Stimulated activated CD4-positive, alpha-beta T cell treated with anti-CD3 and anti-CD28 coated beads, Interleukin-15, amount 100 ng/mL, for 48 hours (primary cell): ENCODE measurements at regions not wholly inside any gene's neighbourhood (a gene's known extent, or its start where the extent isn't known, plus 50 kb on each side); places are given as distances from the start of the nearest gene placed in this dataset.
A peak's percentile ranks its signal among the peaks of the same experiment; 100 is the strongest.
"Not testable (repeated sequence)": the region's sequence is repeated elsewhere in the genome, so short reads cannot be mapped to it uniquely, and the experiment has no call there.

Experiments used
- DNase-seq, 2 donors: peaks; one replicate each; pipeline ENCODE4 v3.0.0-alpha.2; 2020; ENCODE audit warnings: low read depth in 2 of 2

DNA sequence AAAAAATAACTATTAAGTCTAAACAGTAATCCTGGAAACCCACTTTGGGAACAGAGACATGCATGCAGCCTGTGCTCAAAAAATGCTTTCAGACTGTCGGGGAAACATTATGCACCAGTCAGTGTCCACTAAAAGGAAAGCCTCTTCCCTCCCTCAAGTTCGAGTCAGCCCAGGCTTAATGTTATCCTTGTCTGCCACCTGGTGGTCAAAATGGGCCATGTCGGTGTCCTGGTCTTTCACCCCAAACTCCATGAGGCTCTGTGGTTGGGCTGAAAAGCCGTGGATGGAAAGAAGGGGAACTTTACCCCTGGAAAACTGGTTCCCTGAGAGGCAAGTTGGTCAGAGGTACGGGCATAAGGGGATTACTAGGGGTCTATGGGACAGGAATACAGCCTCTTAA is 88.4 kb upstream of the ZNF492 start:
- DNase-seq = peak in 1 of 2 donors; percentile 25

DNA sequence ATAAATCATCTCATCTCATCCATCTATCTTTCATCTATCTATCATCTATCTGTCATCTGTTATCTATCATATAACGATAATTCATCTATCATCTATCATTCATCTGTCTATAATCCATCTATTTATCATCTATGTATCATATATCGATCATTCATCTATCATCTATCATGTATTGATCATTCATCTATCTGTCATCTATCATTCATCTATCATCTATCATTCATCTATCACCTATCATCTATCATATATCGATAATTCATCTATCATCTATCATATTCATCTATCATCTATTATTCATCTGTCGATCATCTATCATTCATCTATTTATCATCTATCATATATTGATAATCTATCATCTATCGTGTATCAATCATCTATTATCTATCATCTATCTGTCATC is 100.4 kb upstream of the ZNF492 start:
- no peak for DNase-seq

DNA sequence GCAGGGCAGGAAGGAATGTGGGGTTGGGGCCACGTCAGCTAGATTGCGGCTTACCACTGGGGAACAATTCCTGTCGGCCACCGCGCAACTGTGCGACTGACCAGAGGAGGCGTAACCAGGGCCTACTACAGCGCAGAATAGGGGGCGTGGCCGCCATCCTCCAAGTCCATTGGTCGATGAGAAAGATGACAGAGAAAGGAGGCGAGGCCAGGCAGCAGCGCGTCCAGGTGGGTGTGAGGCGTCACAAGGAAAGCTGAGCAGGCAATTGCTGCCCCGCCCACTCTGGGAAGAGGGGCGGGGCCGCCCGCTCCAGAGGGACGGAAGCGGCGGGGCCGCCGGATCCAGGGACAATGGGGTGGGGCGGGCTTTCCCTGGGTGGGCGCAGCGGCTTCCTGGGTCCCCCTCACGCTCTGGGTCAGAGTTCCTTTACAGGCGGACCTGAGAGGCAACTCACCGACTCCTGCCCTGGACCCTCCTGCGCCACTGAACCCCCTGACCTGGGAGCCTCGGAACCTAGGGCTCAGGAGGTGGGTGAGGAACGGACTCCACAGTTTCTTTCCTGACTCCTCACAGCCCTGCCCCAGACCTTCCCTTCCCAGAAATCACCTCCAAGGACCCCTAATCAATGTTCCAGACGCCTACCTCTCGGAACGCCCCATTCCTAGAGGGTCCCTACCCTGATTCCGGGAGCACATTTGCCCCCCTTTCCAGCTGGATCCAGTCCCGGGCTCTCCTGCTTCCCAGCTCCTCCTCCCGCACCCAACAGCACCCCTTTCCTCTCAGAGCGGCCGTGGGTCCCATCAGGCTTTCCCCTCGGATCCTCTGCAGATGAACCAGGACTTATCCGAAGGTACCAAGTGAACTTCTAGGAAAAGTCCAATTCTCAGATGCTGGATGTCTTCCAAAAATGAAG is 101.5 kb upstream of the ZNF492 start:
- no peak for DNase-seq

DNA sequence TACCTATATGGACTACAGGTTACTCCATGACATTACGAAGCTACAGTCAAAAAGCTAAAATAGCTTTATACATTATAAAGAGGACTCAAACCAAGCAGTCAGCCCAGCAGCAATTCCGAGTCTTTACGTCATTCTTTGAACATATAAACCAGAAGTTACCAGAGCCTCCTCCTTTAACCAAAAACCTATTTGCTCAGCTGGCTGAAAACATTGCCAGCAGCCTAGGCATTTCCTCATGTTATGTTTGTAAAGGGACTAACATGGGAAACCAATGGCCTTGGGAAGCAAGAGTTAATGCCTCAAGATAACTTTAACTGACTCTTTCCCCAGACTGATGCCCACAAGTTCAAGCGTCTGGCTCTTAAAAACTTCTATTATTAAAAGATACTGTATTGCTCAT is 104.1 kb upstream of the ZNF492 start:
- no peak for DNase-seq

DNA sequence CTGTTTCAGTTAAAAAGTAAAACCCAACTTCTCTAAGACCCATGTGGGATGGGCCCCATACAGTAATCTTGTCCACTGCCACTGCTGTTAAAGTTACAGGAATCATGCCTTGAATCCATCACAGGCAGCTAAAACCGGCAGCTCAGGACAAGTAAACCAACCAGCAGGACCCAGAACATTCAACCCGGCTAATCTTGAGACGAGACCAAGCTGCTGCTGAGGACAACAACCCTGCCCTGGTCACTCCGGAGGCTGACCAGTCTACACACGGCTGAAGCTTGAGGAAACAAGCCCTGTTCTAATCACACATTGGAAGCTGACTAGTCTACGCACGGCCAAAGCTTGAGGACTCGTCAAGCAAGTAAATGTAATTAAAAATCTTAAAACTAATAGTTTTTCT is 105.2 kb upstream of the ZNF492 start:
- DNase-seq = no peak

DNA sequence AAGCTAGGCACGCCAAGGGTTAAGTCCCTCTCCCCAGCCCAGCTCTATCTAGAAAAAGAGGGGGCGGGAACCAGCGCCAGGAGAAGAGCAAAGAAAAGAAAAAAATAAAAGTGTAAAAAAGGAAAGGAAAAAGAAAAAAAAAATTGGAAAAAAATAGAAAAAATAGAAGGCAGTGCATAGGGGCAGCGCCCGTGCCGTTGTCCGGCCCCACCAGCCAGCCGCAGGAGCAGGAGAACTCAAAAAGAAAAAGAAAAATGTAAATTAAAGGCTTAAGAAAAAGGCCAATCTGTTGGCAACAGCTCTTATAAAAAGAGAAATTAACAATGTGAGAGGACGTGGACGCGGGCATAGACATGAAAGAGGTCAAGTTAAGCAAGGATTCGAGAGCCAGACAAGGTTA is 105.4 kb upstream of the ZNF98 start:
- DNase-seq = no peak

DNA sequence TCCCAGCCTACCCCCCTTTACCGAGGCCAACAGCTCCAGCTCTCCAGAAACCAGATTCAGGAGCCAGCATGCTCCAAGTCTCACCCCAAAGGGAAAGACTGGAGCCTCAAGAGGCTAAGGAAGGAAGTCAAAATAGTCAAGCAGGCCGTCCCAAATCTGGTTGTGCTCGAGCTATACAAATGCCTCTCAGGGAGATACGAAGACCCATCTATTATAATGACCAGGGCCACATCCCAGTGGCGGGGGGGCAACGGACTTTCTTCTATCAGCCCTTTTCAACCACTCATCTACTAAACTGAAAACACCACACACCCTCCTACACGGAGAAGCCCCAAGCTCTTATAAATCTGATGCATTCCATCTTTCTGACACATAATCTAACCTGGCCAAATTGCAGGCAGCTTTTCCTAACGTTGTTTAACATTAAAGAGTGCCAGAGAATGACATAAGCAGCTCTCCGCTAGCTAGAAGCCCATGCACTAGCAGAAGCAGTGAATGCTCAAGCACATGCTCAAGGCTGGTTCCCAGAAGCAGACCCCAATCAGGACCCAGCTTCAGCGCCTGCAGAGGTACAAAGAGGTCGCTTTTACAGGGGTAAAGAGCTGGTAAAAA is 104.6 kb upstream of the ZNF98 start:
- DNase-seq = no peak

DNA sequence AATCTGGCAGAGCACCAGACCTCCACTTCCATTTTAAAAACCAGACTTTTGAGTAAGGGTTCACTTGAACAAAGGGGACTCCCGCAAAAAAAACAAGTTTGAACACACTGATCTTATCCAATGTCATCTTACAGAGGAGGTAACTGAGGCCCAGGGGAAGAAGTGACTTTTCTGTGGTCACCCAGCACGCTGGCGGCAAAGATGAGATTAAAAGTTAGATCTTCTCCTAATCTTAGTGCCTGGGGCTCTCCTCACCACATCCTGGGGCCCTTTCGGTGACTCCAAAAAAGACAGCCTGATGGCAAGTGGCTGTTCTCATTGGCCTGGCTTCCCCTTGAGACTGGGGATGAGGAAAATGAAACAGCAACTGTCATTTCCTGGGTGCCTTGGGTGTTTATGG is 101.8 kb upstream of the ZNF98 start:
- DNase-seq = no peak

DNA sequence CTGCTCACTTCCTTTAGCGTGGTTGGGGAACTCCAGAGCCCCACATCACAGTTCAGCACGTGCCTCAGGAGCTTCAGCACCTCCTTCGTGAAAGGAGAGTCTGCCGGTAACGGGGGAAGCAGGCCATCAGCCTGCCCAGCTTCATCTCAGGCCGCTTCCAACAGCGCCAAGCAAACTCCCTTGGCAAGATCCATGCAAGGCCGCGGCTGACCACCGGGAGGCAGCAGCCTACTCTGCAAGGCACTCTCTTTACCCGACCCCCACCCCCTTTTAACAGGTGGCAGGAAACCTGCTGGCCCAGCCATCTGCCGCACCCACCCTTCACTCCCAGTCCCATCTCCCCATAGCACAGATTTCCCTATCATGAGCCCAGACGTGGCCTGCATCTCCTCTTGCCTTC is 97.4 kb upstream of the ZNF98 start:
- not testable (repeated sequence) for DNase-seq

DNA sequence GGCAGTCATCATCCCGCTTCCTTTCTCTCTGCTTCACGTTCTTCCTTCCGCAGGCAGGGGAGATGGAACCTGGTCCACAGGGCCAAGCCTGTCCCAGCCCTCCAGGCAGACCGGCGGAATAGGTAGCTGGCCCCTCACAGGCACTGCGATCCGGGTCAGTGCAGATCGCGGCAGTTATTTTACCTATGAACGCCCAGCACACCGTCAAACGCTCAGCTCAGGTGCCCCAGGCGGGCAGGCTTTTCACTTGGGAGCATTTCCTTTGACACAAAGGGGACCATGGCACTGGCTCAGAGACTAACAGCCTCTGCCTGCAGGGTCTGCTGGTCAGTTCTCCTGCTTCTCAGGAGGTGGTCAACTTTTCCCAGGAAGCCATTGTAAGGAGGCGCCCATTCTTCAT is 97.0 kb upstream of the ZNF98 start:
- no peak for DNase-seq

DNA sequence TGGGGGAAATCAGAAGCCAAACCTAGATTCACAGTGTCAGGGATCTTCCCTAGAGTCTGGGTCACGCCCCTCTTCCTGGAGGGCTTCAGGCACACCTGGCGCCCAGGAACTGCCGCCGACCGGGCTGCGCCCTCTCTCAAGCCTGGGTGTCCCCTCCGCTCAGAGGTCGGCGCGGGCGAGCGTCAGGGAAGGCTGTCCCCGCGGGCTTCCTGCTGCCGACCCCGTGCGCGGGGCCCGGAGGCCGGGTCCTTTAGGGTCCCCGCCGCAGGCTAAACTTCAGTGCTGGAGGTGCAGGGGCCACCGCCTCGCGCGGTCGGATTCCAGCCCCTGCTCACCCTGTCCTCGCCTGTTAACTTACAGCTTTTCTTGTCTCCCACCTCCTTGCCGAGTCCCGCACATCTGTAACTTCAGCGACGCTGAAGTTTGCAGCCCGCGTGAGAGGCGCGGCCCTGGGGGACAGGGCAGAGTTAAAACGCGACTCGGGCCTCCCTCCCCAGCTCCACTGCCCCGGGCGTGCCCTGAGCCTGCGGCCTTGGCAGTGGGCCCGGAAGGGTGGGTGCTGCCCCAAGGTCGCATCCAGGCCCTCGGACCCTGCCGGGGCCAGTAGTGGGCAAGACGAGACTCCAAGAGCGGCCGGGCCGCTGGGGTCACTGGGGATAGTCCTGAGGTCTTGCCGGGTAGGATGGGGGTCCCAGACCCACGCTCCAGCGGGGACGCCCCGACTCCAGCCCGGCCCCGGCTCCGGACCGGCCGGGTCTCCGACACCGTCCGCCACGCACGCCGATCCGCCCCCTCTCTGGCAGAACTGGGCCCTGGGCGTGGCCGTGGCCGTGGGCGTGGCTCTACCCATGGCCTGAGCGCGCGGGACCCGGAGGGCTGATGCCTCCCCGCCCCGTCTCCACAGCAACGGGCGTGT is 95.6 kb upstream of the ZNF98 start:
- DNase-seq = no peak

DNA sequence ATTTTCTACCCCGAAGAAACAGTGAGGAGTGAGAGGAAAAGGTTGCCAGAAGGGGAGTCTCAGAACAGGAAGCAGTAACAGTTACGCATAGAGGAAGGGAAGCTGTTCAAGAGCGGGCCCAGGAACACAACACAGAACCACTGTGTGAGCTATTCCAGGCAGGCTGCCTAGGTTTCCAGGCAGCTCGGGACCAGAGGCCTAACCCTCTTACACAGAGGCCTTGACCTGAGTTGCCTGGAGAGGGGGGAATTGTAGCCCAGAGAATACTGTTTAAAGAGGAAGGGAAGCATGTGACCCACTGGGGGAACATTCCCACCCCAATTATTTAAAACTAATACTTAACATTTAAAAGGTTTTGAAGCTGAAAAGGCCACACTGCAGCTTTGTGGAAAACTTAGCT is 93.3 kb upstream of the ZNF98 start:
- no peak for DNase-seq

DNA sequence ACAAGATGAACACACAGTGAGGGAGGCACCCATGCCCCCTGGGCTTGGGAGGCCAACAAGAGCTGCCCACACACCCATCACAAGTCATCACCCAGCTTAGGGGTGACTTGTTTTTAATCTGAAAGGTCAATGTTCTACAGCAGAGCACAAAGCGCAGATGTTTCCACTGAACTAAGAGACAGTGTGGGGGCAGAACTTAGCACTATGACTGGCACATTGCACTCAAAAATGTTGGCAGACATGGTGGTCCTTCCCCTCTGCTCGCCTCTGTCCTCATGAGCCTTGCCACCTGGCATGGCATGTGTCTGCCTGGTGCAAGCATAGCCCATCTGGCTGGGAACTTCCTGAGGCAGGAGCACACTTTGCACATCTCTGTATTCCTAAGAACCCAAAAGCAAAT is 81.4 kb upstream of the ZNF98 start:
- DNase-seq = no peak

DNA sequence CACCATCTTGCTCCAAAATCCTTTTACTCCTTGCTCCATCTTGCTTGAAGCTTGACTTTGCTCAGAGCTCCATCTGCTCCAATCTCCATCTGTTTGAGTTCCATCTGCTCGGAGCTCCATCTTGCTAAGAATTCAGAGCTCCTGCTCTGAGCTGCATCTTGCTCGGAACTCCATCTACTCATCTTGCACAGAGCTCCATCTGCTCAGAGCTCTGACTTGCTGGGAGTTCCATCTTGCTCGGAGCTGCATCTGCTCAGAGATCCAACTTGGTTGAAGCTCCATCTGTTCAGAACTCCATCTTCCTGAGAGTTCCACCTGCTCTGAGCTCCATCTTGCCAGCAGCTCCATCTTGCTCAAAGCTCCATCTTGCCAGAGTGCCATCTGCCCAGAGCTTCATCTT is 80.6 kb upstream of the ZNF98 start:
- no peak for DNase-seq

DNA sequence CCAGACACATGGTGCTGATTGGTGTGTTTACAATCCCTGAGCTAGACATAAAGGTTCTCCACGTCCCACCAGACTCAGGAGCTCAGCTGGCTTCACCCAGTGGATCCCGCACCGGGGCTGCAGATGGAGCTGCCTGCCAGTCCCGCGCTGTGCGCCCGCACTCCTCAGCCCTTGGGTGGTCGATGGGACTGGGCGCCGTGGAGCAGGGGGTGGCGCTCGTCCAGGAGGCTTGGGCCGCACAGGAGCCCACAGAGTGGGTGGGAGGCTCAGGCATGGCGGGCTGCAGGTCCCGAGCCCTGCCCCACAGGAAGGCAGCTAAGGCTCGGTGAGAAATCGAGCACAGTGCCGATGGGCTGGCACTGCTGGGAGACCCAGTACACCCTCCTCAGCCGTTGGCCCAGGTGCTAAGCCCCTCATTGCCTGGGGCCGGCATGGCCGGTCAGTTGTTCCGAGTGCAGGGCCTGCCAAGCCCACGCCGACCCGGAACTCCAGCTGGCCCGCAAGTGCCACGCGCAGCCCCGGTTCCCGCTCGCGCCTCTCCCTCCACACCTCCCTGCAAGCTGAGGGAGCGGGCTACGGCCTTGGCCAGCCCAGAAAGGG is 76.8 kb upstream of the ZNF98 start:
- DNase-seq = not testable (repeated sequence)

DNA sequence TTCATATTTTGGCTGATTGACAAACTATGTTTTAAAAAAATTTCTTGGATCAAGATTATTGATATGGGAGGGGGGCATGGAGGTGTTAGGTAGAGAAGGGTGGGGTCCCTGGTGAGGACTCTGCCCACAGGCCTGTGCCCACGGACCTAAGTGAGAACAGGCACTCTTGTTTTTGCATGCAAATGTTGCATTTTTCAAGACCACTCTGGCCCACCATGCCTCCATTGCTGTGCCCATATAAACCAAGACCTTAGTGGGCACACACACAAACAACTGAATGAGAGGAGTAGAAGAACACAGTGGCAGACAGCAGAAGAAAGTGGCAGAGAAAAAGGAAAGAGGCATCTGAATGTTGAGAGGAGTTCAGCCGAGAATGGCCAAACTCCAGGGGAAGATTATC is 69.6 kb upstream of the ZNF98 start:
- DNase-seq = no peak

DNA sequence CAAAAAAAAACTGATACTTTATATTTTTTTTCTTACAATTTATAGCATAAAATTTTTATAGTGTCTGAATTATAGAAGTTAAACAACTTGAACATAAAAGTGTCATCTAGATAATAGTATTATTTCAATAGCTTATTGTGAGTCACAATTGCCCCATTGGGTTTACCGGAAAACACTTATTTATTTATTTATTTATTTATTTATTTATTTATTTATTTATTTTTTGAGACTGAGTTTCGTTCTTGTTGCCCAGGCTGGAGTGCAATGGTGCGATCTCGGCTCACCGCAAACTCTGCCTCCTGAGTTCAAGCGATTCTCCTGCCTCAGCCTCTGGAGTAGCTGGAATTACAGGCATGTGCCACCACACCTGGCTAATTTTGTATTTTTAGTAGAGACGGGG is 61.4 kb upstream of the ZNF98 start:
- DNase-seq = not testable (repeated sequence)

DNA sequence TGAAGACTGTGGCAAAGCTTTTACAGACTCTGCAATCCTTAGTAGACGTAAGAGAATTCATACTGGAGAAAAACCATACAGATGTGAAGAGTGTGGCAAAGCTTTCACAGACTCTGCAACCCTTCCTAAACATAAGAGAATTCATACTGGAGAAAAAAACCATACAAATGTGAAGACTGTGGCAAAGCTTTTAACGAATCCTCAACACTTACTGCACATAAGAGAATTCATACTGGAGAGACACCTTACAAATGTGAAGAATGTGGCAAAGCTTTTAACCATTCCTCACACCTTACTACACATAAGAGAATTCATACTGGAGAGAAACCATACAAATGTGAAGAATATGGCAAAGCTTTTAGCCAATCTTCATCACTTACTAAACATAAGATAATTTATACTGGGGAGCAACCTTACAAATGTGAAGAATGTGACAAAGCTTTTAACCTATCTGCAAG is 50.1 kb upstream of the ZNF98 start:
- DNase-seq = no peak
